HG03108 (cell line): ENCODE measurements at regions not wholly inside any gene's neighbourhood (a gene's known extent, or its start where the extent isn't known, plus 50 kb on each side); places are given as distances from the start of the nearest gene placed in this dataset.

Source experiments
- ATAC-seq: cut with Tn5 transposase; IDR thresholded peaks from one replicate; pipeline ENCODE4 v1.9.1; 2021; ENCODE audit warnings: moderate library complexity; ENCODE audit not compliant: unreplicated experiment

DNA sequence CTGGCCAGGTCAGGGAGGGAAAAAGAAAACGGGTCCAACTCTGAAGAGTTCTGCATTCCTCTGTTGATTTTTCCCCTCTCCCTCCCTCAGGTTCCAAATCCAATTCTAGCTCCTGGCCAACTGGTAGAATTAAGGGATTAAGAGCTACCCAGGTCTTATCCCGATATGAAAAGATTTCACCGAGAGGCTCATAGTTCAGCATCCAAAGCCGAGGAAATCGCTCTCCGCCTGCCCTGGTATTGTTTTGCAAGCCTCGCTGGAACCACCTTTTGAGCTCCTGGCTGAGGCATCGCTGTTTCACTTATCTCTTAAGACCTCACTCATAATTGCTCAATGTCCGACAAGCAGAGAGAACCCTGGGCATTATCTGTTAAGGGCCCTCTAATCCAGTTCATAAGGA, 180.4 kb downstream of the URI1 start:
- ATAC-seq, result no peak

DNA sequence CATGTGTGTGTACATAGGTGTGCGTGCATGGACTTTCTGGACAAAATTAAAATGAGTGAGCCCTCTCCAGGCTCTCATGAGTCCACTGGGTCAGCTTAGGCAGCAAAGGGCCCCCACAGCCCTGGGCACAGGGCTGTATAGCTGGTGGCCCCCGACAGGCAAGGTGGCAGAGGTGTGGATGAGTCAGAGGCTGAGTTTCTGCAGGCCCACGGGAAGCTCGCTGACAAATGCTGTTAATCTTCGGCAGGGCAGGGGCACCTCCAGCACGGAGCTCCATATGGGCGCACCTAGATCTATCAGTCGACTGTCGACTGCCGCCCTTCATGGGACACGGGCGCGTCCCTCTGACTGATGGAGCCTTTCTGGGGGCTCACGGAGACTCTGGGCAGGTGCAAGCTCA, 181.1 kb downstream of the URI1 start:
- ATAC-seq, result no peak

DNA sequence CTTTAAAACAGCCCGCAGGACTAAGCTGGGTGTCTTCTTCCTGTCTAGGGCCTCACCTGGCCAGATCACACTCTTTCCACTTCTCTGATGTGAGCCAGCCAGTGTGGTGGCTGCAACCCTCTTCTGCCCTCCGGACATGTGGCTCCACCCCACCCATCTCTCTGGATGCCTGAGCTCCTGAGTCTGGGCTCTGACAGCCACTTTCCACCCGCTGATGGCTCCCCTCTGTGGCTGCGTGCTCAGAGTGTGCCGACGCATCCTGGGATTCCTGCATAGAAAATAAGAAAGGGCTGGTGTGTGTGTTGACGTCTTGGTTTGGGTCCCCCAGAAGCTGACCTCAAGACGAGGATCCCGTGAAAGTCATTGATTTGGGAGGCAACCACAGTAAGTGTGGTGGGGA, 181.6 kb downstream of the URI1 start:
- ATAC-seq, result no peak

DNA sequence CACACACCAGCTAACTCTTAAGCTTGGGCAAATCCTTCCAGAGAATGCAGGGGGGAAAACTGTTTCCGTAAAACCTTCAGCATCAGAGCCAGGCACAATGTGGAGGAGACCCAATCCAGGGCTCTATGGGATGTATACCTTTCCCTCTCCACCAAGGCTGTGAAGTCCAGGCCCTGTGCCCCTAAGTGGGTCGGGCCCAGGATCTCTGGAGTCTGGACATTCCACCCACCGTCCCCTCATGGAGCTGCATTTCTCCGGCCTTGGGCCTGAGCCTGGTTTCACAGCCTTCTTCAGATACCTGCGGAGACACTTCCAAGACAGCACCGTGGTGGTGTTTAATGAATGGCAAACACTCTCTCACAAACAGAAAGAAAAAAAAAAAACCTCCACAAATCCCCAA, 186.2 kb downstream of the URI1 start:
- no peak for ATAC-seq

DNA sequence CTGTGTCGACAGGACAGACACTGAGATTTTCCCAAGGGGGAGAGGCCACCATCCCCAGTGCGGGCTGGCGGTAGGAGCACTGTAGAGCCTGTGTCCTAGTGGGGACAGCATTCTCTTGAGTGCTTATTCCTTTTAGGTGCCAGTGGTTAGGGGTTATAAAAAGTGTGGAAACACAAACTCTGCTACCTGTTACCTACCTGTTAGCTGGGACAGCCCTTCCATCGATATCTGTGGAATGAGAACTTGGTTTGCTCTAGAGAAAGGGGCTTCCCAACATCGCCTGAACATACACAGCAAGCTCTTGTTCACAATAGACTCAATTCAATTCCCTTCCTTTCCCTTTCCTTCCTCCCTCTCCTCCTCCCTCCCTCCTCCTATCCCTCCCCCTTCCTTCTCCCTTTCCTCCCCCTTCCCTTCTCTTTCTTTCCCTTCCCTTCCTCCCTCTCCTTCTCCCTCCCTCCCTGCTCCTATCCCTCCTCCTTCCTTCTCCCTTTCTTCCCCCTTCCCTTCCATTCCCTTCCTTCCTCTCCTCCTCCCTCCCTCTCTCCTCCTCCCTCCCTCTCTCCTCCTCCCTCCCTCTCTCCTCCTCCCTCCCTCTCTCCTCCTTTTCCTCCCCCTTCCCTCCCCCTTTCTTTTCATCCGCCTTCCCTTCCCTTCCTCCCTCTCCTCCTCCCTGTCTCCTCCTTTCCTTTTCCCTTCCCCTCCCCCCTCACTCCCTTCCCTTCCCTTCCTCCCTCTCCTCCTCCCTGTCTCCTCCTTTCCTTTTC, 188.5 kb downstream of the URI1 start:
- ATAC-seq, result no peak

DNA sequence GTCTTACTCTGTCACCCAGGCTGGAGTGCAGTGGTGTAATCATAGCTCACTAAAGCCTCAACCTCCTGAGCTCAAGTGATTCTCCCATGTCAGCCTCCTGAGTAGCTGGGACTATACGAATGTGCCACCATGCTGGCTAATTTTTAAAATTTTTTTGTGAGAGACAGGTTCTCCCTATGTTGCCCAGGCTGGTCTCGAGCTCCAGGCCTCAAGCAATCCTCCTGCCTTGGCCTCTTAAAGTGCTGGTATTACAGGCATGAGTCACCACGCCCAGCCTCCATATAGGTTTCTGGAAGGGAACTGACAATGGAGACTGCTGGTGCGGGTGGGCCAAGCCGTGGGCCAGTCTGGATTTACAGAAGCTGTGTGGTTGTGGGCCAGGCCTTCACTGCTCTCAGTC, 189.2 kb downstream of the URI1 start:
- no peak for ATAC-seq

DNA sequence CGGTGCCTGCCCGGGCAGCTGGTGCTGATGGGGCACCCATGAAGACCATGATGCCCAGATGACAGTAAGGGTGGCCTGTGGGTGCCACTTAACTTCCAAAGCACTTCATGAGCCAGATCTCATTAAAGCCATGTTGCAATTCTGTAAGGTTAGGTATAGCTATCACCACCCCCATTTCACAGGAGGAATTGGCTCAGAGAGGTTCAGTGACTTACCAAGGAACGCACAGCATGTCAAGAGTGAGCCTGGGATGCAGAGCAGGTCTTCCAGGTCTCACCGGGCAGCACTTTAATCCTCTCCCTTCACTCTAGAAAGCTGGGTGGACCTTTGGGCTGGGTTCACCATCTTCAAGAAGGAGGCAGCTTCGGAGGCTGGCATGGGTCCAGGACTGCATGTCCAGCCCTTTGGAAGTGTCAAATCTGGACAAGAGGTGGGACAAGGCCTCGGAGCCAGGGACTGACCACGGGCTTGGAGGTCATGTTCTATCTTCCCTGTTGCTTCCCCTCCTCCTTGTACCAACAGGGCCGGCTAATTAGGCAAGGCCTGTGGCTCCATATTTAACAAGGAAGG, 189.8 kb downstream of the URI1 start:
- no peak for ATAC-seq

DNA sequence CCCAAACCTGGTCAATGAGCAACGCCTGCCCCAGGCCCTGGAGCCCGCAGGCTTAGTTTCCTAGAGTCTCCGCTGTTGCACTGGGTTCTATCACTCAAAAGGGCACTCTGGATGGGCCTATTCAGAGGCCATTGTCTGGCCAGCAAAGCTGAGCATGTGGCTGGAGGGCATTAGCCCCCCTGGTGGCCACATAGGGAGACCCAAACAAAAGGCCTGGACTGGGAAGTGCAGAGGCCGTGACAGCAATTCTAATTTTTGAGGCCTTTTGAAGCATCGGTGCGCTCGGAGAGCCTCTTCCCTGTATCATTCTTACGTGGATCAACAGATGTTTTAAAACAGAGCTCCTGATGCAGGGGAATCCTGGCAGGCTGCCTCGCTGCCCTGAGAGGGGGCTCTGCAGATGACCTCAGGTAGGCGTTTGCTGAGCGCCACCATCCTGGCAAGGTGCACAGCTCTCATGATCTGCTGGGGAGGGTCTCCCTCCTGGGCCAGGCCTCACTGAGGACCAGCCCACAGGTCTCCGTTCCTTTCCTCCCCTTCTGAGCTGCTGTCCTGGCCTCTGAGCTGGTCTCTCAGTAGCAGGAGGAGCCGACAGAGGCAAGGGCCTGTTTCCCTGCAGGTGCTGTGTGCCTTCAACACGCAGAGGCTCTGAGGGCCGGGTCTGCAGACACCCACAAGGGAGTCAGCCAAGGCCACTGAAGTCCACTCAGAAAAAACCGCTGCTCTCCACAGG, 190.5 kb downstream of the URI1 start:
- ATAC-seq, result no peak

DNA sequence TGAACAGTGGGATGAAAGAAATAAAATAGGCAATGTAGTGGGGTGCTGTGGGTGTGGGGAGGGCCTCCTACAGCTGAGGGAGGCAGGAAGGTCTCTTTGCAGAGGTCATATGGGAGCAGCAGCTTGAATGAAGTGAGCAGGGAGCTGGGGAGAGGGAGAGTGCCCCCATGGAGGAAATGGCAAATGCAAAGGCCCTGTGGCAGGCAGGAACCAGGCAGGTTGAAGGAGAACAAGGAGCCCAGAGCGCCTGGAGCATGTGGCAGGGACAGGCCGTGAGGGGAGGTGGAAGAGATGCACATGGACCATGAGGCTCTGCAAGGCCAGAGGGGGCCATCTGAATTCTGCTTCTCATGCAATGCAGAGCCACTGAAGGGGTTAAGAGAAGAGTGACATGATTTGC, 191.8 kb downstream of the URI1 start:
- no peak for ATAC-seq

DNA sequence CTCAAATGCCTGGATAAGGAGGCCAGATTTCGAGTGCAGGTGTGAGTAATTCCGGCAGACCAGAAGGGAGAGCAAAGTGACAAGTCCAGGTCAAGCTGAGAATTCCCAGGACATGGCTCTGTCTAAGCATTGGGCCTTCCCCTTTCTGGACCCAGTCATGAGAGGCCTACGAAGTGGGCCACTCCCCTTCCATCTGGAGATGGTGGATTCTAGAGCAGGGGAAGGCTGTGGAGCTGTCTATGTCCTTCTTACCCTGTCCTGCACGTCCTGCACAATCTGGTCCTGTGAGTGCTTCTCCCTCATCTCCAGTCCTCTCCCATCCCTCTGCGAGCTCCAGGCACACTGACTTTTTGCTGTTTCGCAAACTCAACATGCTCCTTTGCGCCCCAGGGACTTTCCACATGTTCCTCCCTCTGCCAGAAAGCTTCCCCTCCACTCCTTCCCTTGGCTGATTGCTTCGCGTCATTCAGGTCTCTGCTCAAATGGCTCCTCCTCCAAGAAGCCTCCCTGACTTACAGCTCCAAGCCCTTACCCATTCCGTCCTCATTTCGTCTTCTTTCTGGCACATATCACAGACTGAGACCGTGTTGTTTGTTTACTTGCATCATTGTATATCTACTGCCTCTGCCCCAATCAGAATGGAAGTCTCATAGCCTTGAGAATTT, 193.2 kb downstream of the URI1 start:
- no peak for ATAC-seq

DNA sequence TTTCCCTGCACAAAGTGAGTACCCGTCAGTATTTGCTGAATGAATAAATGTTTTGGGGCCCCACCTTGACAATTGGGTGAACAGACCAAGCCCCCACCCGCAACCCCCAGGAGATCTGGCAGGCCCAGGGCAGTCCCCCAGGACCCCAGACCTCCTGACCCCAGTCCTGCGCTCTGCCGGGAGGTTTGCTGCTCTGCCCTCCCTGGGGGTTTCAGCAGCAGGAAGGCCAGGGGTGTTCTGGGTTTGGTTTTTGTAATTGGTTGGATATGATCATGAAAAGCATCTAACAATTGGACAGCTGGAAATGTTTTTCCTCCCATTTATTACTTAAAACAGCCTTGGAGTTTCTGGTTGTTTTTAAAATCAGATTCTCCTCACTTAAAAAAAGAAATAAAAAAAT, 193.8 kb downstream of the URI1 start:
- no peak for ATAC-seq

DNA sequence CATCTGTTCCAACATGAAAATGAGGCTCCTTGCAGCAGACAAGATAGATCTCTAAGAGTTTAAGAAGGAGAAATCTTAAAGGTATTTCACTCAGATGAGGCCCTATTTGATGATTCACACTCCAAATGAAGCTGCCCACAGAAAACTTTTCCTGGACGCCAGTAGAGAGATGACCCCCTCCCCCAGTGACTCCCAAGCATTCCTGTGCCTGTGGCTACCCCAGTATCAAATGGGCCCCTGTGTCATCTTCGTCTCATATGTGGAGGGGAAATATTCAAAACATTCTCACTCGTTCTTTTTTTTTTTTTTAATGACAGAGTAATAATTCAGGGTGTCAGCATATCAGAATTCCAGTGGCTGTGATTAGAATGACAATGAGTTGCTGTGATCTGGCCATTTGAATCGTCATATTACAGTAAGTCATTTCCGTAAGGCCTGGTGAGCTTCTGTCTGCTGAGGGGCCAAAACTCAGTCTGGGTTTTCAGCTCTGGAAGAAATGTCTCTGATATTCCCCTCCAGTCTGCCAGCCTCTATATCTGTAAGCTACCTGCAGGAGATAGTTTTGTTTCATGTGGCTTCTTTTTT, 194.7 kb downstream of the URI1 start:
- no peak for ATAC-seq

DNA sequence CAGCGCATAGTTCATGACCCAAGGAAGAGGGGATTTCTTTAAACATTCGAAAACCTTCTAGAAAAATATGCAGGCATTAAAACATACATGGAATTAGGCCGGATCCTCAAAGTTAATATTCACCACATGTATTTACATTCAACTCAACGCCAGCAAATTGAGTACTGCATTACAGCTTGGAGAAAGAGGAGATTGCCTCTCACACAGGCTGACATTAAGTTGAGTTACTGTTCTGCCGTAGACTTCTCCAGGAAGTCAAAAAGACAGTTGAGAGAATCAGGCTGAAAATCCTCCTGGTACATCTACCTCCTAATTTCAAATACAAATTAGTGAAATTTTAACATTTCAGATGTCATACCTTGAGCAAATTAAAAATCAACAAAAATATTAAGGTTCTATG, 195.7 kb downstream of the URI1 start:
- ATAC-seq, result no peak

DNA sequence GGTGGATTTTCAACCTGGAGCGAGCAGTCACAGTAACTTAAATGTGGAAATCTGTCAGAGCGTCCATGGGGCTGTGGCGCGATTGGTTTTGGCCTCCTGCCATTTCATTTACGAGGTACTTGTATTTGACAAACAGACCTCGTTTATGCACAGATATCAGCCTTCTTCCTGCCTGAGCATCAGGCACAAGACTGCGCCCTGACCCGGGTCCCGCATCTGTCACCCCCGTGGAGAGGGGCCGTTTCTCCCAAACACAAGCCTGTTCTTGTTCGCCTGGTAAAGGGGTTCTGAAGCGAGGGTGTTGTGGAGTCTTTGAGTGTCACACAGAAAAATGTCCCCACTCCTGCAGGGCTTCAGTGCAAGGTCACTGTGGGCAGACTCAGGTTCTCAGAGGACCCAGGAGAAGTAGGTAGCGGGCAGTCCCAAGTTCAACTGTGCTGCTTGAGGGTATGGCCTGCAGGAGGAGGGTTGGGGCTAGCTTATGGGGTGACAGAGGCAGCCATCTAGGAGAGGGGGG, 202.3 kb downstream of the URI1 start:
- ATAC-seq, result no peak

DNA sequence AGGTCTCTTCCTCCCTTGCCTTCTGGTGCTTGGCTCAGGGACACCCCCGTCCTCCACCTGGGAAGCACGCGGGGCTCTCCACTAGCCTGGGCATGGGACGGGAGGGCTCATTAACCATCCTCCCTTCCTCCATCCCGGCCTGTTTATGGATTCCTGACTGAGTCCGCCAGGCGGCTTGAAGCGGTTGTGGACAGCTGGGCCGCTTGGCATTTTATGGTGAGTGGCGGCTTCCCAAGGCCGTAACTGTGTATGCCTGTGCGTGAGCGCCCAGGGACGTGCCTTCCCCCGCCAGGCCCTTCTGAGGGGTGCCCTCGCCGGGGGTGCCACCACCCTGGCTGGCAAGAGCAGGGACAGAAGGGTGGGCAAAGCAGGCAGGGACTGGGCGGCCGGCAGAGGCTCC, 202.8 kb downstream of the URI1 start:
- no peak for ATAC-seq

DNA sequence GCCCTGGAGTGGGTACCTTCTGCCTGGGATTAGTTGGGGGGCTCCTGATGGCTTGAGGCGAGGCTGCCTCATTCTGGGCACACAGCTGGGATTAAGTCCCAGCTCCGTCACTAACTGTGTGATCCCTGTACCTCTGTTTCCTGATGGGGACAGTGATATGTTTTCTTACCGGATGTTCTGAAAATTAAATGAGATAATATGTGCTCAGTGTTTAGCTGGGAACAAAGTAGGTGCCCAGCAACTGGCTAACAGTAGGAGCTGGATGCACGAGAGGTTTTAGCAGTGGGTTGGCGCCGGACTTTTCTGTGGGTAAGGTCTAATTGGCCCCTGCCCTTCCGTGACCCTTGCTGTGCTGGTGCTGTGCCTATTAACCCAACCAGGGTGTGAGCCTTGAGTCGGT, 203.4 kb downstream of the URI1 start:
- ATAC-seq, result no peak

DNA sequence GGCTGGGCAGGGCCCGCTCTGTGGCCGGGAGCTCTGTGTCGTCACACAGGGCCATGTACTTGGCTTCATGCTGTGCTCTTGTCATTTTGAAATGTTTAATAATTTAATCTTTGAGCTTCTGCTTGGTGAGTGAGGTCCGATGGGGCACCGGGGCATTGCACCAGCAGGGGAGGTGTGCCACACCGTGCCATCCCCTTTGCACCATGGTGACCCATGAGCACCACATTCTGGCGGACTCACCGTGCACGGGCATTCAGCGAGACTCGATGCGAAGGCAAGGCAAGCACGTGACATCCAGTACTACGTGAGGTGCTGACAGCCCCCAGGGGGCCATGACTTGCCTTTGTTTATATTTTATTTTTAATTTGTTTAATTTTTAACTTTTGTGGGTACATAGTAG, 204.3 kb downstream of the URI1 start:
- ATAC-seq, result no peak

DNA sequence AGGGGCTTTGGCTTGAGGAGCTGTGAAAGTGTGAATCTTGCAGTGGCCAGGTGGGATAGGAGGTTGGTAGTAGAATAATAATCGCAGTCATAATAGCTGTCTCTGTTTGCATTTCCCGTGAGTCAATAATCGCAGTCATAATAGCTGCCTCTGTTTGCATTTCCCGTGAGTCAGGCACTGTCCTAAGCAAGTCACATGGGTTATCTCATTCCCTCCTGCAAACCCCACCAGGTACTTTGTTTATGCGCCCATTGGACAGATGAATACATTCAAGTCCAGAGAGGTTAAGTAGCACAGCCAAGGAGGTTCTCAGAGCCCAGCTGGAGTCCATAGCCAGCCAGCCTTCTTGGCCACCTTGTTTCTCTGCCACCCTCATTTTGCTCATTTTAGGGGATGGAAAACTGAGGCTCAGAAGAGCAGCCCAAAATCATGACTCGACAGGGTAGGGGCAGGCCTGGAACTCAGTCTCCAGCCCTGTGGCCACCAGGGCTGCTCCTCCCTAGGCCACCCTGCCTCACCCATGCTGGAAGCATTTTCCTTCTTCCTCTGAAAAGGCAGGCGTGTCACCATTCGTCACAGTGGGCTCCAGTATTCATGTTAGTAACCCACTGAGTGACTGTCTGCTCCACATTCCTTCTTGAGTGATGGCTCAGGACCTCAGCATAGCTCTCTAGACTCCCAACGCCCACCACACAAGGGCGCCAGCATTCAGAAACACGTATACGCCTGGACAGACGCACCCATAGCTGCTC, 206.2 kb downstream of the URI1 start:
- ATAC-seq, result no peak

DNA sequence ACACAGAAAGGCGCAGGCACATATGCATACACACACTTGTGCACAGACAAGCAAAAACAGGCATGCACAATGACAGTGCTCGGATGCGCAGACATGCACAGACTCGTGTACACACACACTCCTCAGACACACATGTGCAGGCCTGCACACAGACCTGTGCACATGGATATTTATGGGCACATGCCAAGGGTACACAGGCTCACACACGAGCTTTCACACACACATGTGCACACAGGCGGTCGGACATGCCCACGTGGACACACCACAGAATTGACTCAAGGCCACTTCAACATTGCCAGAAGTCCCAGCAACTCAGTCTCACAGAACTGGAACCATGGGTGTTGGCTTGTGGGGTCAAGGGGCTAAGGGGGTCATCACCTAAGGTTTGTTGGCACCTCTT, 206.8 kb downstream of the URI1 start:
- no peak for ATAC-seq

DNA sequence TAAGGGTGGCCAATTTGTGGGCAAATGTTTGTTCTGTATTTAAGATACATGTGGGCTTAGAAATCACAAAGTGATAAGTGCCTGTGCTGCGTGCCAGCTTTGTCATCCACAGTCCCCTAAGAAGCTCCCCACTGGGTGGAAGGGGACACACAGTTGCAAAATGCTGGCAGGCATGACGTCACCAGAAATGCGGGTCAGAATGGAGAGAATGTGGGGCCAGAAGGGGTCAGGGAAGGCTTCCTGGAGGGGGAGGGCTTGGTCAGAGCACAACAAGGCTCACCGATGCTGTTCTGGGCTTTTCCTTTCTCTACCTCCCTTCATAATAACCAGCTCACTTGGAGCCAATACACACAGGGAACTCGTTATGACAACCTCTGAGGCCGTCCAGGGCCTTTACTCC, 207.3 kb downstream of the URI1 start:
- ATAC-seq, result no peak

DNA sequence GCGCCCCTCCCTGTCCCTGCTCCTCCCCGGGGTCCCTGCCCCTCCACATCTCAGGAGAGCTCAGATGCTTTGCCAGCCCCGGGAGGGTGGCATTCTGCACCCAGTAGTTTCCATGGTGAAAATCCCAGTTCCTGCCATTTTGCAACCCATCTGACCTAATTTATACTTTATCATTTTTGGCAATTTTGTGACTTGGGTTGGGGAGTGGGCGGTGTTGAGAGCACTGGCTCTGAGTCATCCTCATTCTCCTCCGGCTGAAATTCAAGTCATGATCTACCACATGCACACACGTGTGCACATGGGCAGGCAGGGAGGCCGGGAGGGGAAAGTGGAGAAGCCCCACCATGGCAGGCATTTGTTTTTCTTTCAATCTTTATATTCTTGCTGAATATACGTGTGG, 208.6 kb downstream of the URI1 start:
- no peak for ATAC-seq
